Heart left ventricle (tissue), 16 donors: ENCODE measurements at regions not wholly inside any gene's neighbourhood (a gene's known extent, or its start where the extent isn't known, plus 50 kb on each side); places are given as distances from the start of the nearest gene placed in this dataset.

Experiments
- ATAC-seq, 4 donors: fragments of 200-7000 bp; cut with Tn5 transposase; one replicate each; pipeline ENCODE4 v1.9.1; 2020 to 2022; ENCODE audit warnings: moderate library complexity in 4 of 4, mild to moderate bottlenecking in 3 of 4, moderate number of reproducible peaks in 1 of 4
- DNase-seq, 5 donors: peaks; one replicate each; pipeline ENCODE4 v3.0.0-alpha.2; 2020
- H3K27ac ChIP-seq, 12 donors: fragments of 200-600 bp; sonication (generic) in 4 of 12; one replicate each; pipeline versions ENCODE4 v1.5.0 to v1.8.0; 2016 to 2022; ENCODE audit warnings: mild to moderate bottlenecking in 2 of 12
- H3K27me3 ChIP-seq, 9 donors: fragments of 200-600 bp; sonication (generic) in 2 of 9; one replicate each; pipeline versions ENCODE4 v1.5.1 to v1.8.0; 2016 to 2022; ENCODE audit warnings: mild to moderate bottlenecking in 3 of 9
- H3K36me3 ChIP-seq, 9 donors: fragments of 200-600 bp; sonication (generic) in 2 of 9; one replicate each; pipeline versions ENCODE4 v1.5.0 to v1.8.0; 2018 to 2022; ENCODE audit warnings: mild to moderate bottlenecking in 2 of 9
- H3K4me1 ChIP-seq, 12 donors: fragments of 200-600 bp; sonication (generic) in 4 of 12; one replicate each; pipeline versions ENCODE4 v1.5.0 to v1.8.0; 2016 to 2022; ENCODE audit warnings: mild to moderate bottlenecking in 3 of 12
- H3K4me3 ChIP-seq, 12 donors: fragments of 200-600 bp; sonication (generic) in 4 of 12; one replicate each; pipeline versions ENCODE4 v1.5.0 to v1.8.0; 2017 to 2022; ENCODE audit warnings: mild to moderate bottlenecking in 9 of 12, moderate library complexity in 4 of 12
- H3K9me3 ChIP-seq, 12 donors: fragments of 200-600 bp; sonication (generic) in 4 of 12; one replicate each; pipeline versions ENCODE4 v1.5.0 to v1.8.0; 2016 to 2022; ENCODE audit warnings: mild to moderate bottlenecking in 1 of 12
- CTCF ChIP-seq, 12 donors: fragments of 200-600 bp; sonication (generic) in 4 of 12; IDR thresholded peaks; one replicate each; pipeline versions ENCODE4 v1.5.0 to v1.8.0; 2018 to 2022; ENCODE audit warnings: antibody characterized with exemption in 12 of 12, mild to moderate bottlenecking in 5 of 12
- POLR2A ChIP-seq, 2 donors: fragments of 450-650 bp; IDR thresholded peaks; one replicate each; pipeline ENCODE4 v1.6.1; 2017; ENCODE audit warnings: antibody characterized with exemption in 2 of 2, mild to moderate bottlenecking in 2 of 2, moderate library complexity in 2 of 2
- WGBS, 4 donors: extraction: QIAGEN DNeasy Blood & Tissue Kit in 2 of 4; methylation state at CpG; one replicate each; pipeline versions ENCODE4 v1.1.5 to v1.1.7; 2013 to 2018; 5-methylcytosine and 5-hydroxymethylcytosine counted together
- intact Hi-C, 10 donors: fragments of 100-400 bp; cut with DNase I; formaldehyde crosslinking; loops; one replicate each; pipeline versions ENCODE4 v1.11.1 to v1.14.2; 2022
- donor health status: ischemic (EF 13 %, LVEDD 7.1; RV severe dilation, severe dysfunction).
- donor health status: healthy with polysubstance abuse.
- donor health status: DM: no; HTN: yes; CAD: no.
- donor health status: DM: no; HTN: no; CAD: no.
- donor health status: ischemic (EF 25% LVEDD 6.9; RV normal size, moderate dysfunction).
- donor health status: ischemic (EF 25% LVEDD 5.7; RV mildly dilated, moderate dysfunction).
- donor health status: healthy.
- donor health status: DM: yes; HTN: yes; CAD: no.
- donor health status: ischemic (EF 35%, LVEDD 5.7; RV mildly dilated, moderate dysfunction).
- donor health status: nonischemic (EF 11% LVEDD 7.7; RV severe dilation, severe dysfunction).
- donor health status: DM: yes; HTN: yes; CAD: no.
- donor health status: PGD.
- donor health status: ischemic (EF 29% LVEDD 5.4; RV normal size, mild dysfunction).
- donor health status: nonischemic (EF 23%, LVEDD 6.1; RV moderate dilation, normal function).

- intact Hi-C loops = no loop called here
- H3K4me3 ChIP-seq = no peak overlapping the region
- no peak for ATAC-seq
- whole genome bisulfite sequencing, 4 donors = 95 to 96% (median 96%) methylated on average over 3 of the region's 3 CpGs
- no peak for DNase-seq
- peaks cover 0 to 21% (median 4%) of the 10 kb centered on the region in 12 donors for H3K4me1 ChIP-seq
- no peaks in the 10 kb centered on the region for H3K9me3 ChIP-seq
- no peaks in the 10 kb centered on the region for H3K27me3 ChIP-seq
- no peak overlapping the region for H3K27ac ChIP-seq
- no peak for TF ChIP-seq POLR2A (IDR thresholded peaks at IDR 0.05)
- TF ChIP-seq CTCF (IDR thresholded peaks at IDR 0.05) = no peak
- H3K36me3 ChIP-seq = no peaks in the 10 kb centered on the region
Observed at GRCh38 chr9:22214021-22214420, 204.9 kb upstream of the CDKN2B start.

- no peak overlapping the region for H3K4me3 ChIP-seq
- no peaks in the 10 kb centered on the region for H3K27me3 ChIP-seq
- no peak overlapping the region for H3K27ac ChIP-seq
- intact Hi-C loops = no loop called here
- no peak for DNase-seq
- WGBS, 4 donors = 55 to 78% (median 62%) methylated on average over 2 of the region's 2 CpGs
- no peak for ATAC-seq
- TF ChIP-seq CTCF (IDR thresholded peaks at IDR 0.05) = no peak
- TF ChIP-seq POLR2A (IDR thresholded peaks at IDR 0.05) = no peak
- no peaks in the 10 kb centered on the region for H3K36me3 ChIP-seq
- peaks cover 0 to 17% (median 4%) of the 10 kb centered on the region in 12 donors for H3K4me1 ChIP-seq
- no peaks in the 10 kb centered on the region for H3K9me3 ChIP-seq
Observed at GRCh38 chr9:22214497-22215031, 205.5 kb upstream of the CDKN2B start.

GRCh38 chr9:22215521-22215920, 206.4 kb upstream of the CDKN2B start:
- Histone ChIP-seq H3K4me3 (no peak overlapping the region), H3K27ac (no peak overlapping the region), H3K36me3 (no peaks in the 10 kb centered on the region), H3K27me3 (no peaks in the 10 kb centered on the region), H3K4me1 (peaks cover 0 to 17% (median 4%) of the 10 kb centered on the region in 12 donors), H3K9me3 (no peaks in the 10 kb centered on the region)
- intact Hi-C loops = no loop called here
- no peak for DNase-seq
- 77 to 91% (median 86%) methylated on average over 3 of the region's 3 CpGs for WGBS, 4 donors
- TF ChIP-seq POLR2A (IDR thresholded peaks at IDR 0.05) (no peak), CTCF (IDR thresholded peaks at IDR 0.05) (no peak)
- ATAC-seq = no peak

- intact Hi-C loops = no loop called here
- H3K4me3 ChIP-seq = no peak overlapping the region
- H3K27me3 ChIP-seq = no peaks in the 10 kb centered on the region
- DNase-seq (no peak), ATAC-seq (no peak)
- H3K27ac ChIP-seq = no peak overlapping the region
- TF ChIP-seq CTCF (IDR thresholded peaks at IDR 0.05) (no peak), POLR2A (IDR thresholded peaks at IDR 0.05) (no peak)
- 72 to 80% (median 78%) methylated on average over 7 to 8 of the region's 8 CpGs for WGBS, 4 donors
- H3K4me1 ChIP-seq = peaks cover 0 to 8% (median 3%) of the 10 kb centered on the region in 12 donors
- no peaks in the 10 kb centered on the region for H3K9me3 ChIP-seq
- no peaks in the 10 kb centered on the region for H3K36me3 ChIP-seq
Observed at GRCh38 chr9:22216730-22217172, 207.6 kb upstream of the CDKN2B start.
